ENCODE measurements at regions not wholly inside any gene's neighbourhood (a gene's known extent, or its start where the extent isn't known, plus 50 kb on each side); places are given as distances from the start of the nearest gene placed in this dataset.

- DNase-seq (ENCODE audit: low read depth in 3 of 3, low spot score in 1 of 3), result no peak
Observed at GRCh38 chr14:34219661-34220377, 242.2 kb downstream of the SPTSSA start.

- no peak for DNase-seq (ENCODE audit: low read depth in 3 of 3, low spot score in 1 of 3)
Observed at GRCh38 chr14:34218881-34219280, 243.2 kb downstream of the SPTSSA start.

GRCh38 chr14:34214961-34215360 lies 247.1 kb downstream of the SPTSSA start:
- DNase-seq (ENCODE audit: low read depth in 3 of 3, low spot score in 1 of 3), result no peak

- DNase-seq (ENCODE audit: low read depth in 3 of 3, low spot score in 1 of 3), result no peak
Observed at GRCh38 chr14:34213332-34213731, 248.7 kb downstream of the SPTSSA start.

DNA sequence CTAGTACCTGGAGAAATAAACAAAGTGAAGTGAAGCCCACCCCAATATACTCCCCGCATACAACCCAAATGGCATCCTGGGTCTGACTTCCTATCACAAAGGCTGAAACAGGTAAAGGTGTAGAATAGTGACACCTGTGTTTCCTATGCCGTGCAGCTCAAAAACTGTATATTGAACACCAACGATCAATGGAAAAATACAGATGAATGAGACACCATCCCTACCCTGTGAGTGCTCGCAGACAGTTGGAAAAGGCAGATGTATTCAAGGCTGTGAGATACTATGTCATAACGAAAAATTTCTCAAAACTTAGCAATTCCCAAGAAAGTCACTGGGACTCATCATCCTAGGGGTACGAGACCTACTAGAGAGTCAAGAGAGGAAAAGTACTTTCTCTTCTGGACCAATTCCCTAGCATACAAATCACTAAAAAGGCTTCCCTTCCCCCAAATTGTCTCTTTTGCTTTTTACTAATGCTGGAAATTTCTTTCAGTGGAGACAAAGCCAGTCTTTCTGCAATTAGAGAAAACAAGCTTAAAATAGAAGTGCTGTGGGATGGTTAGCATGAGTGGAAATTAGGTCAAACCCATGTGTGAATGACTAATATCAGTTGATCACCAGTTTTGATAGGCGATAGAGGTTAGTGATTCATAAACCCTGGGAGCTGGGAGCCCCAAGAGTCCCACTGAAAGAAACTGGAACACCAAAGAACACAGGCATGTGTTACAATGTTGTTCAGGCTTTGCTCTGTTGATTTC lies 249.7 kb downstream of the SPTSSA start:
- no peak for DNase-seq (ENCODE audit: low read depth in 3 of 3, low spot score in 1 of 3)

- no peak for DNase-seq (ENCODE audit: low read depth in 3 of 3, low spot score in 1 of 3)
Observed at GRCh38 chr14:34211732-34212131, 250.3 kb downstream of the SPTSSA start.

DNA sequence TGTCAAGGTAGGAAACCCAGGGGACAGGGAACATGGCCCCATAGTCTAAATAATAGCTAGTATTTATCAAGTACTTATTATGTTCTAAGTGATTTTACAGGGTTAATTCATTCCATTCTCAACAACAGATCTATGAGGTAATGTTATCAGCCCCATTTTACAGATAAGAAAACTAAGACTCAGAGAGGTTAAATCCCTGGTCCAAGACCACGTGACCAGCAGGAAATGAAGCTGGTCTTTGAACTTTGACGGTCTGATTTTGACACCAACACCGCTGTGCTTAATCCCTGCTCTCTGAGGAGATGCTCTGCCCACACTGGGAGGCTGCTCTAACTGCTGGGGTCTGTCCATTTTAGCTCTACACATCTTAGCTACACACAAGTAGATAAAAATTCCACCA lies 253.5 kb downstream of the SPTSSA start:
- no peak for DNase-seq (ENCODE audit: low read depth in 3 of 3, low spot score in 1 of 3)

DNA sequence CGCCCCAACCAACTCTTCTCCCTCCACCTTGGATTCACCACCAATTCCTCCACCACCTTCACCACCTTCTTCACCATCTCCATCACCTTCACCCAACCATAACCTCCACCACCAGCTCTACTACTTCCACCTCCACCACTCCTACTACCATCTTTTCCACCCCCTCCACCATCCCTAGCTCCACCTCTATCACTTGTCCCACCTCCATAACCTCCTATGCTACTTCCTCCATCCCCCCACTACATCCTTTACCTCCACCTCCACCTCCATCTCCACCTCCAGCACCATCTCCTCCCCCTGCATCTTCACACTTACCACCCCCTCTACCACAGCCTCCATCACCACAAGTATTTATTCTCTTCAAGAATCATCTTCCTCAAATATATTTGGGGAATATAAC lies 254.9 kb upstream of the EGLN3 start:
- DNase-seq (ENCODE audit: low read depth in 3 of 3, low spot score in 1 of 3), result no peak

GRCh38 chr14:34204774-34205173 lies 253.9 kb upstream of the EGLN3 start:
- no peak for DNase-seq (ENCODE audit: low read depth in 3 of 3, low spot score in 1 of 3)

- no peak for DNase-seq (ENCODE audit: low read depth in 3 of 3, low spot score in 1 of 3)
Observed at GRCh38 chr14:34203251-34203722, 252.4 kb upstream of the EGLN3 start.

GRCh38 chr14:34201909-34202637 lies 251.2 kb upstream of the EGLN3 start:
- DNase-seq (ENCODE audit: low read depth in 3 of 3, low spot score in 1 of 3), result no peak

- DNase-seq (ENCODE audit: low read depth in 3 of 3, low spot score in 1 of 3), result no peak
Observed at GRCh38 chr14:34199585-34199984, 248.7 kb upstream of the EGLN3 start.

- no peak for DNase-seq (ENCODE audit: low read depth in 3 of 3, low spot score in 1 of 3)
Observed at GRCh38 chr14:34198096-34198495, 247.2 kb upstream of the EGLN3 start.

- DNase-seq (ENCODE audit: low read depth in 3 of 3, low spot score in 1 of 3), result no peak
Observed at GRCh38 chr14:34195964-34196363, 245.1 kb upstream of the EGLN3 start.

DNA sequence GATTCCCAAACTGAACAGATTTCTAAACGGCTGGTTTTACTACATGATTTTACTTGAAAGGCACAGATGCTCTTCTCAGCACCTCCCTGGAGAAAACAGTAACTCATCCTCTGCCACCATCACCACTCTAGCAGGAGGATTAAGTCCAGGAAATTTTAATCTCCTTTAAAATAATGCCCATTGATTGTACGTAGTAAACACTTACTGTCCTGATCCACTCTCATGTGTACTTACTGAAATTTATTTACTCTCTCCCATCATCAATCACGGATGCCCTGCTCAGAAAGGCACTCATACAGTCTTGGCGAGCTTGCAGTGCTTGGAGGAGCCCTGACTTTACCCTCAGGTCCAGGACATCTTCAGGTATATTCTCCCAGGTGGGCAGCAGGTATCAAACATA lies 239.8 kb upstream of the EGLN3 start:
- no peak for DNase-seq (ENCODE audit: low read depth in 3 of 3, low spot score in 1 of 3)

DNA sequence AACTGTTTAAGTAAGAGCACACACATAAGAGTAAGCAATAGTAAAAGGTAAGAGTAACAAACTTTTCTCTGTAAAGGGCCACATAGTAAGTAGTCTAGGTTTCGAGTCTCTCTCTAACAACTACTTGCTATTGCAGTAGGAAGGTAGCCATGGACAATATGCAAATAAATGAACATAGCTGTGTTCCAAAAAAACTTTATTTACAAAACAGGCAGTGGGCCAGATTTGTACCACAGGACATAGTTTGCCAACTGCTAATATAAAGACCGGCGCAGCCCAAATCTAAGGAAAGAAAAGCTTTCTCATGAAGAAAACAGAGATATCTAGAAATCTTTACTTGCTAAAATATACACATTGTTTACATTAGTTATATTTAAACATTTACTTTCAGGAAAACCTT lies 239.0 kb upstream of the EGLN3 start:
- DNase-seq (ENCODE audit: low read depth in 3 of 3, low spot score in 1 of 3), result no peak

GRCh38 chr14:34187519-34188044 lies 236.7 kb upstream of the EGLN3 start:
- no peak for DNase-seq (ENCODE audit: low read depth in 3 of 3, low spot score in 1 of 3)

DNA sequence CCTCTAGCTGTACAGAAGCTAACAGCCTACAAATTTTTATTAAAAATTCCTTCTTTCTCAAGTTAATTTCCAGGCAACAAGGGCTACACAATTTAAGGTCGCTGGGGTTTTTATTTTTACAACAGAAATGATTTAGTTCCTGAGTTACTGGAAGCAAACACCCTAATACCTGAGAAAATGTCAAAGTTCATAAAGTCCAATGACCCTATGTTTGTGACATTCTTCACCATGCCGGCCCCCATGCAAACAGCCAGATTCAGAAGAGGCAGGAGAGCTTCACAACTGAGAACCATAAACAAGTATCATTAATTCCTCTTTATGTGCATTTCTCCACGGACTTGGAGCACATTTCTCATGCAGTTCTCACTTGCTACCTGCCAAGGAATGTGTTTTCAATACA lies 236.2 kb upstream of the EGLN3 start:
- no peak for DNase-seq (ENCODE audit: low read depth in 3 of 3, low spot score in 1 of 3)

DNA sequence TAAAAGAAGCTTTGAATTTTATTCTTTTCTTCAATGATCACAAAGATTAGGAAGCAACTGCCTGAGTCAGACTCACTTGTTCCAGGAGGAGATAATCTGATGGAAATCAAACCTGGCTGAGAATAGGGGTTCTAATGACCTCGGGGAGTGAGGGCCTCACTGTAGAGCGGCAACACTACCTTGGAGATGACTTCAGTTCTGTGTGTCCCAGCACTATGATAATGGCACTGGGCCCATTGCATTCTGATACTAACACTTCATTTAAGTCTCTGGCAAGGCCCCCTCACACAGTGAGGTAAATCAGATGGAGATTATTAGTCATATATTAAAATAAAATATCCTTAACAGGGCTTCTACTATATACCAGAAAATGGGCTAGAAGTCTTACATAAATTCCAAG lies 233.3 kb upstream of the EGLN3 start:
- DNase-seq (ENCODE audit: low read depth in 3 of 3, low spot score in 1 of 3), result no peak

GRCh38 chr14:34183478-34183877 lies 232.6 kb upstream of the EGLN3 start:
- DNase-seq (ENCODE audit: low read depth in 3 of 3, low spot score in 1 of 3), result no peak

DNA sequence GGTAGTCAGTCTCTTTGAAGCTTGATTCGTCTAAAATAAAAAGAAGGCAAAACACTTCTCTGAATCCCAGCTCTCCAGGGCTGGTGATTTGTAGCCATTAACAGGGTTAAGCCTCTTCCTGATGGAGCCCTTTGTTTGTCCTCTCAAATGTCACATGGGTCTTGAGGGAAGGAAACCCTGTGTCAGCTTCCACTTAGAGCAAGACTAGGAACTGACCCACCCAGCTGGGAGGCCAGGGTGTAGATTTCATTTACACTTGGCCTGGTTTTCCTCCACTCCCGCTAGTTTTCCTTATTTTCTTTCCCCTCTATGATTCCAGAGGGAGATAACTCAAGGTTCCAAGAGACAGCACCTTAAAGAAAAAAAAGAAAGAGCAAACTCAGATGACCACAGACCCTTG lies 230.5 kb upstream of the EGLN3 start:
- no peak for DNase-seq (ENCODE audit: low read depth in 3 of 3, low spot score in 1 of 3)

DNA sequence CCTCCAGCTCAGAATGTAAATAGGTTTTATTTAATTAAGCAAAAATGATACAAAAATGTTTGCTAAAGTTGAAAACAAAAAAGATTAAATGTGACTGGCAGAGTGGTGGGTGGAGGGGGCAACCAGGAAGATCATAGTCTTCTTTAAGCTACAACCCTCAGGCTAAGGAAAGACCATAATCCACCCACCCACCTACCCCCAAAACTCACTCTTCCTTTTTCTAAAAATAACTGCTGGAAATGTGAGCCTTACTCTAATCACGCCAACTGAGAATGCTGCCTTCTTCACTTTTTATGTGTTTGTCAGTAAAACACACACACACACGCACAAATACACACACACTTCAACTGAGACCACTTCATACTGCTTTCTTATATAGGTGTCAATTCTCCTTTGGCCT lies 230.0 kb upstream of the EGLN3 start:
- DNase-seq (ENCODE audit: low read depth in 3 of 3, low spot score in 1 of 3), result no peak
